Upper lobe of right lung (tissue), 1 donor: ENCODE measurements at regions not wholly inside any gene's neighbourhood (a gene's known extent, or its start where the extent isn't known, plus 50 kb on each side); places are given as distances from the start of the nearest gene placed in this dataset.
A peak's percentile ranks its signal among the peaks of the same experiment; 100 is the strongest.

Source experiments
- ATAC-seq: fragments of 200-7000 bp; cut with Tn5 transposase; one replicate; pipeline ENCODE4 v1.9.1; 2020; ENCODE audit warnings: mild to moderate bottlenecking, moderate library complexity
- DNase-seq: peaks from one replicate; pipeline ENCODE4 v3.0.0-alpha.2; 2020
- H3K27ac ChIP-seq: fragments of 200-600 bp; one replicate; pipeline ENCODE4 v1.8.0; 2022
- H3K27me3 ChIP-seq: fragments of 200-600 bp; one replicate; pipeline ENCODE4 v1.8.0; 2022; ENCODE audit warnings: mild to moderate bottlenecking
- H3K36me3 ChIP-seq: fragments of 200-600 bp; one replicate; pipeline ENCODE4 v1.8.0; 2022
- H3K4me1 ChIP-seq: fragments of 200-600 bp; one replicate; pipeline ENCODE4 v1.8.0; 2022
- H3K4me3 ChIP-seq: fragments of 200-600 bp; one replicate; pipeline ENCODE4 v1.8.0; 2022; ENCODE audit warnings: mild to moderate bottlenecking
- H3K9me3 ChIP-seq: fragments of 200-600 bp; one replicate; pipeline ENCODE4 v1.8.0; 2022
- intact Hi-C: fragments of 100-400 bp; cut with DNase I; formaldehyde crosslinking; loops from one replicate; pipeline ENCODE4 v1.11.0; 2022
- TF ChIP-seq, protein P1 (sequence below): fragments of 200-600 bp; IDR thresholded peaks from one replicate; pipeline ENCODE4 v1.8.0; 2022; ENCODE audit warnings: antibody characterized with exemption
- donor health status: DM: no; HTN: yes; CAD: no; lungs with severe emphysema.

GRCh38 chr5:3789519-3790193, 194.0 kb downstream of the IRX1 start:
- Histone ChIP-seq H3K27ac (no peak overlapping the region), H3K9me3 (no peaks in the 10 kb centered on the region), H3K4me1 (no peaks in the 10 kb centered on the region), H3K4me3 (no peak overlapping the region), H3K27me3 (no peaks in the 10 kb centered on the region), H3K36me3 (no peaks in the 10 kb centered on the region)
- TF ChIP-seq, protein P1, sequence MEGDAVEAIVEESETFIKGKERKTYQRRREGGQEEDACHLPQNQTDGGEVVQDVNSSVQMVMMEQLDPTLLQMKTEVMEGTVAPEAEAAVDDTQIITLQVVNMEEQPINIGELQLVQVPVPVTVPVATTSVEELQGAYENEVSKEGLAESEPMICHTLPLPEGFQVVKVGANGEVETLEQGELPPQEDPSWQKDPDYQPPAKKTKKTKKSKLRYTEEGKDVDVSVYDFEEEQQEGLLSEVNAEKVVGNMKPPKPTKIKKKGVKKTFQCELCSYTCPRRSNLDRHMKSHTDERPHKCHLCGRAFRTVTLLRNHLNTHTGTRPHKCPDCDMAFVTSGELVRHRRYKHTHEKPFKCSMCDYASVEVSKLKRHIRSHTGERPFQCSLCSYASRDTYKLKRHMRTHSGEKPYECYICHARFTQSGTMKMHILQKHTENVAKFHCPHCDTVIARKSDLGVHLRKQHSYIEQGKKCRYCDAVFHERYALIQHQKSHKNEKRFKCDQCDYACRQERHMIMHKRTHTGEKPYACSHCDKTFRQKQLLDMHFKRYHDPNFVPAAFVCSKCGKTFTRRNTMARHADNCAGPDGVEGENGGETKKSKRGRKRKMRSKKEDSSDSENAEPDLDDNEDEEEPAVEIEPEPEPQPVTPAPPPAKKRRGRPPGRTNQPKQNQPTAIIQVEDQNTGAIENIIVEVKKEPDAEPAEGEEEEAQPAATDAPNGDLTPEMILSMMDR: no peak
- ATAC-seq (peak; percentile 10), DNase-seq (no peak)
- intact Hi-C loops: no loop called here

DNA sequence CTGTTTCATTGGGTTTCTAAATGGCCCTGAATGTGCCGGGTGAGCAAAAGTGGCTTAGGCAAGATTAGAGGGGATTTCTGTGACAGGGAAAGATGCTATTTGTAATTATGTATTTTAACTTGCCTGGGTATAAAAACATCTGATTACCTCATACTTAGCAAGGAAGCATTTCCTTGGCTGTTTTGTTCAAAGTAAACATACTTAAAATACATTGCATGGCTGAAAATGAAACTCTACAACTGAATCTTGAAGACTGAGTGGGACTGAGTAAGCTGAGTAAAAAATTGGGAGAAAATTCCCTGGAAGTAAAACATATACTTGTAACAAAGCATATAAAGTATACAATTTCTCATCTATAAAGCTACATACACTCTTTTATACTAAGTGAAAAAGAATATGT, 197.5 kb downstream of the IRX1 start:
- Histone ChIP-seq H3K4me1 (no peaks in the 10 kb centered on the region), H3K4me3 (no peak overlapping the region), H3K27me3 (no peaks in the 10 kb centered on the region), H3K27ac (no peak overlapping the region), H3K36me3 (no peaks in the 10 kb centered on the region), H3K9me3 (no peaks in the 10 kb centered on the region)
- TF ChIP-seq, protein P1: no peak
- DNase-seq: no peak
- intact Hi-C loops: no loop called here
- ATAC-seq: no peak

- TF ChIP-seq, protein P1: no peak
- DNase-seq (no peak), ATAC-seq (no peak)
- intact Hi-C loops: no loop called here
- Histone ChIP-seq H3K4me1 (no peaks in the 10 kb centered on the region), H3K4me3 (no peak overlapping the region), H3K9me3 (no peaks in the 10 kb centered on the region), H3K36me3 (no peaks in the 10 kb centered on the region), H3K27ac (no peak overlapping the region), H3K27me3 (no peaks in the 10 kb centered on the region)
Observed at GRCh38 chr5:3794611-3795010, 199.0 kb downstream of the IRX1 start.

- Histone ChIP-seq H3K36me3 (no peaks in the 10 kb centered on the region), H3K4me3 (no peak overlapping the region), H3K4me1 (no peaks in the 10 kb centered on the region), H3K27me3 (no peaks in the 10 kb centered on the region), H3K9me3 (no peaks in the 10 kb centered on the region), H3K27ac (no peak overlapping the region)
- DNase-seq (no peak), ATAC-seq (no peak)
- intact Hi-C loops: no loop called here
- TF ChIP-seq, protein P1: no peak
Observed at GRCh38 chr5:3796736-3797135, 201.1 kb downstream of the IRX1 start.

GRCh38 chr5:3801967-3802366, 206.3 kb downstream of the IRX1 start:
- H3K27me3 ChIP-seq: no peaks in the 10 kb centered on the region
- intact Hi-C loops: no loop called here
- H3K4me3 ChIP-seq: no peak overlapping the region
- DNase-seq (no peak), ATAC-seq (no peak)
- no peak overlapping the region for H3K27ac ChIP-seq
- no peaks in the 10 kb centered on the region for H3K36me3 ChIP-seq
- no peaks in the 10 kb centered on the region for H3K9me3 ChIP-seq
- TF ChIP-seq, protein P1: no peak
- H3K4me1 ChIP-seq: no peaks in the 10 kb centered on the region

DNA sequence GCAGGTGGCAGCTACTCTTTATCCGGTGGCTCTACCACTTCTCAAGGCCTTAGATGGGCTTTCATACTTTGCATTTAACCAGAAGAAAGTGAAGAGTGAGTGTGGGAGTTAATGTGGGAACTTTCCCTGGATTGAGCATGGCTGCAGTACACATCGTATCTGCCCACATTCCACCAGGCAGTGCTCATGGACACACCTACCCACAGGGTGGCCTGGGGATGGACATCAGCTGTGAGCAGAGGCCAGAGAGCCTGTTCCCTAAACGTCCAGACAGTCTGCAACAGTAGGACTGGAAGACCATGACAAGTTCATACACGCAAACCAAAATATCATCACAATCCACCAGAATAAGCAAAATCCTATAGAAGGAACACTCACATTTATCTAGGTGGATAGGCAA, 213.8 kb downstream of the IRX1 start:
- H3K36me3 ChIP-seq: no peaks in the 10 kb centered on the region
- H3K4me3 ChIP-seq: no peak overlapping the region
- no peak overlapping the region for H3K27ac ChIP-seq
- no peaks in the 10 kb centered on the region for H3K9me3 ChIP-seq
- no peaks in the 10 kb centered on the region for H3K27me3 ChIP-seq
- ATAC-seq (no peak), DNase-seq (no peak)
- TF ChIP-seq, protein P1: no peak
- H3K4me1 ChIP-seq: no peaks in the 10 kb centered on the region
- intact Hi-C loops: no loop called here
